ENCODE measurements at regions not wholly inside any gene's neighbourhood (a gene's known extent, or its start where the extent isn't known, plus 50 kb on each side); places are given as distances from the start of the nearest gene placed in this dataset.

GRCh38 chr1:93744299-93744988 lies 62.8 kb upstream of the BCAR3 start:
- no peak for DNase-seq

- DNase-seq, result no peak
Measured at GRCh38 chr1:93743465-93743864, 61.8 kb upstream of the BCAR3 start.

- DNase-seq, result no peak
Measured at GRCh38 chr1:93740601-93741031, 59.0 kb upstream of the BCAR3 start.

- DNase-seq, result no peak
Measured at GRCh38 chr1:93740157-93740556, 58.5 kb upstream of the BCAR3 start.

- no peak for DNase-seq
Measured at GRCh38 chr1:93739472-93739871, 57.8 kb upstream of the BCAR3 start.

GRCh38 chr1:93738926-93739325 lies 57.3 kb upstream of the BCAR3 start:
- DNase-seq, result no peak

GRCh38 chr1:93738075-93738622 lies 56.5 kb upstream of the BCAR3 start:
- DNase-seq, result no peak

GRCh38 chr1:93735722-93736121 lies 54.1 kb upstream of the BCAR3 start:
- no peak for DNase-seq

- DNase-seq, result no peak
Measured at GRCh38 chr1:93734999-93735398, 53.4 kb upstream of the BCAR3 start.

GRCh38 chr1:93733340-93733739 lies 51.7 kb upstream of the BCAR3 start:
- DNase-seq, result no peak

- no peak for DNase-seq
Measured at GRCh38 chr1:93732514-93732913, 50.9 kb upstream of the BCAR3 start.
